DND-41 (cell line): ENCODE measurements at regions not wholly inside any gene's neighbourhood (a gene's known extent, or its start where the extent isn't known, plus 50 kb on each side); places are given as distances from the start of the nearest gene placed in this dataset.

Source experiments
- CTCF ChIP-seq: IDR thresholded peaks from 2 replicates; pipeline ENCODE4 v1.5.1; 2012; ENCODE audit warnings: borderline replicate concordance, low read length, moderate library complexity, mild to moderate bottlenecking; ENCODE audit not compliant: poor library complexity, severe bottlenecking; ENCODE audit errors: extremely low read depth
- EZH2 ChIP-seq: IDR thresholded peaks from 3 replicates; pipeline ENCODE4 v1.6.1; 2012; ENCODE audit warnings: borderline replicate concordance, low read depth, mild to moderate bottlenecking, moderate library complexity, low read length, inconsistent platforms; ENCODE audit not compliant: severe bottlenecking

GRCh38 chr5:117719413-117719812 lies 1144.8 kb upstream of the SEMA6A start:
- no peak for TF ChIP-seq CTCF
- no peak for TF ChIP-seq EZH2
